IMR-90 (cell line): ENCODE measurements at regions not wholly inside any gene's neighbourhood (a gene's known extent, or its start where the extent isn't known, plus 50 kb on each side); places are given as distances from the start of the nearest gene placed in this dataset.

Experiments
- ATAC-seq: fragments of 200-7000 bp; cut with Tn5 transposase; 2 replicates; pipeline ENCODE4 v1.9.1; 2020; ENCODE audit warnings: low read depth, mild to moderate bottlenecking, moderate library complexity
- BruUV-seq: library from RNA; stranded (reverse); fragments of 400-500 nt; replicated peaks from 2 replicates; lab custom pipeline; 2021; lab: Mats Ljungman, UMichigan
- CTCF ChIA-PET: fragments of 300-600 bp; formaldehyde crosslinking; extraction: SDS; loops from one replicate; lab custom pipeline; 2021; ENCODE audit warnings: antibody characterized with exemption; lab: Yijun Ruan, JAX
- POLR2A ChIA-PET: fragments of 300-600 bp; sonication (Branson Sonifier 250); formaldehyde crosslinking; loops from one replicate; lab custom pipeline; 2022; ENCODE audit warnings: antibody characterized with exemption; ENCODE audit not compliant: unreplicated experiment; lab: Charles Lee
- DNase-seq: peaks from one replicate; pipeline ENCODE4 v3.0.0; 2013
- H2AFZ ChIP-seq: replicated peaks from 2 replicates; pipeline ENCODE3; 2013; ENCODE audit warnings: low read length, mild to moderate bottlenecking; ENCODE audit not compliant: poor library complexity
- H2AK5ac ChIP-seq: 2 replicates; pipeline ENCODE4 v1.6.1; 2013; ENCODE audit warnings: low read depth, low read length, inconsistent platforms
- H2AK9ac ChIP-seq: replicated peaks from 2 replicates; pipeline ENCODE3; 2013; ENCODE audit warnings: mild to moderate bottlenecking, low read depth, low read length, moderate library complexity; ENCODE audit not compliant: poor library complexity
- H2BK120ac ChIP-seq: 2 replicates; pipeline ENCODE4 v1.6.1; 2013; ENCODE audit warnings: low read depth, low read length, inconsistent platforms
- H2BK15ac ChIP-seq: 3 replicates; pipeline ENCODE4 v1.6.1; 2013; ENCODE audit warnings: low read depth, low read length, inconsistent platforms
- H2BK20ac ChIP-seq: 2 replicates; pipeline ENCODE4 v1.6.1; 2013; ENCODE audit warnings: low read depth, mild to moderate bottlenecking, inconsistent platforms, low read length, moderate library complexity
- H2BK5ac ChIP-seq: 2 replicates; pipeline ENCODE4 v1.6.1; 2013; ENCODE audit warnings: mild to moderate bottlenecking, low read depth, low read length, inconsistent platforms; ENCODE audit not compliant: poor library complexity, severe bottlenecking
- H3K14ac ChIP-seq: replicated peaks from 2 replicates; pipeline ENCODE4 v1.6.1; 2013; ENCODE audit warnings: low read depth, low read length, inconsistent platforms
- H3K18ac ChIP-seq: 2 replicates; pipeline ENCODE4 v1.6.1; 2013; ENCODE audit warnings: low read depth, low read length, control low read depth
- H3K23ac ChIP-seq: 2 replicates; pipeline ENCODE4 v1.6.1; 2013; ENCODE audit warnings: low read depth, low read length, inconsistent platforms
- H3K27ac ChIP-seq: 2 replicates; pipeline ENCODE4 v1.5.1; 2013; ENCODE audit warnings: mild to moderate bottlenecking, control low read depth, low read length; ENCODE audit not compliant: insufficient read depth
- H3K27me3 ChIP-seq: 2 replicates; pipeline ENCODE4 v1.6.1; 2013; ENCODE audit warnings: low read length; ENCODE audit not compliant: control insufficient read depth, insufficient read depth
- H3K36me3 ChIP-seq: 2 replicates; pipeline ENCODE4 v1.6.1; 2013; ENCODE audit warnings: low read length, mixed read lengths; ENCODE audit not compliant: control insufficient read depth, insufficient read depth
- H3K4ac ChIP-seq: 2 replicates; pipeline ENCODE4 v1.6.1; 2013; ENCODE audit warnings: low read depth, low read length, inconsistent platforms
- H3K4me1 ChIP-seq: 2 replicates; pipeline ENCODE4 v1.6.1; 2013; ENCODE audit warnings: low read length, mixed read lengths; ENCODE audit not compliant: control insufficient read depth, insufficient read depth
- H3K4me2 ChIP-seq: 2 replicates; pipeline ENCODE4 v1.6.1; 2013; ENCODE audit warnings: low read depth, mild to moderate bottlenecking, control low read depth, low read length, moderate library complexity
- H3K4me3 ChIP-seq: 2 replicates; pipeline ENCODE4 v1.5.1; 2013; ENCODE audit warnings: low read depth, mild to moderate bottlenecking, control low read depth, low read length, moderate library complexity; ENCODE audit not compliant: insufficient read depth
- H3K56ac ChIP-seq: 2 replicates; pipeline ENCODE4 v1.6.1; 2013; ENCODE audit warnings: low read length, inconsistent platforms; ENCODE audit not compliant: insufficient read depth; ENCODE audit errors: extremely low read depth
- H3K79me1 ChIP-seq, 2 experiments: 2 replicates each; pipeline ENCODE4 v1.6.1; 2013; ENCODE audit warnings: low read length in 2 of 2, inconsistent platforms in 1 of 2, low read depth in 1 of 2
- H3K9ac ChIP-seq: 2 replicates; pipeline ENCODE4 v1.6.1; 2013; ENCODE audit warnings: low read depth, low read length, control low read depth
- H3K9me1 ChIP-seq: 2 replicates; pipeline ENCODE4 v1.6.1; 2013; ENCODE audit warnings: low read length, inconsistent platforms; ENCODE audit not compliant: insufficient read depth
- H3K9me3 ChIP-seq: 2 replicates; pipeline ENCODE4 v1.6.1; 2013; ENCODE audit warnings: low read length; ENCODE audit not compliant: control insufficient read depth, insufficient read depth
- H4K20me1 ChIP-seq: 2 replicates; pipeline ENCODE4 v1.6.1; 2013; ENCODE audit warnings: low read length, inconsistent platforms; ENCODE audit not compliant: insufficient read depth
- H4K5ac ChIP-seq: 2 replicates; pipeline ENCODE4 v1.6.1; 2013; ENCODE audit warnings: mild to moderate bottlenecking, low read depth, low read length, control low read depth
- H4K8ac ChIP-seq, 2 experiments: 2 replicates each; pipeline ENCODE4 v1.6.1; 2013; ENCODE audit warnings: low read depth in 2 of 2, low read length in 2 of 2, control low read depth in 1 of 2, inconsistent platforms in 1 of 2
- H4K91ac ChIP-seq: 2 replicates; pipeline ENCODE4 v1.6.1; 2013; ENCODE audit warnings: low read depth, low read length, inconsistent platforms; ENCODE audit not compliant: insufficient read depth
- CEBPB ChIP-seq: IDR thresholded peaks from 2 replicates; pipeline ENCODE4 v1.6.1; 2012; ENCODE audit warnings: low read depth, low read length, improper control_type of control experiment
- FOS ChIP-seq: fragments of 150-350 bp; IDR thresholded peaks from 2 replicates; pipeline ENCODE4 v1.6.1; 2016; ENCODE audit warnings: low read depth, low read length
- MAFK ChIP-seq: IDR thresholded peaks from 2 replicates; pipeline ENCODE4 v1.6.1; 2012; ENCODE audit warnings: low read depth, low read length, improper control_type of control experiment
- MAZ ChIP-seq: IDR thresholded peaks from 2 replicates; pipeline ENCODE4 v1.6.1; 2012; ENCODE audit warnings: low read depth, mild to moderate bottlenecking, low read length, improper control_type of control experiment, moderate library complexity, borderline replicate concordance
- MXI1 ChIP-seq: IDR thresholded peaks from 2 replicates; pipeline ENCODE4 v1.6.1; 2012; ENCODE audit warnings: low read depth, mild to moderate bottlenecking, low read length, moderate library complexity, borderline replicate concordance
- POLR2A ChIP-seq: IDR thresholded peaks from 2 replicates; pipeline ENCODE4 v1.6.1; 2012; ENCODE audit warnings: mild to moderate bottlenecking, low read depth, low read length
- RCOR1 ChIP-seq: IDR thresholded peaks from 2 replicates; pipeline ENCODE4 v1.6.1; 2012; ENCODE audit warnings: mild to moderate bottlenecking, low read length, improper control_type of control experiment; ENCODE audit not compliant: insufficient replicate concordance
- WGBS, 2 experiments: methylation state at CpG; one replicate each; pipeline versions ENCODE4 v1.1.5 to v1.1.7; 2013; ENCODE audit warnings: missing lambda C conversion rate in 2 of 2; ENCODE audit not compliant: insufficient read length in 1 of 2; ENCODE audit errors: extremely low coverage in 2 of 2; 5-methylcytosine and 5-hydroxymethylcytosine counted together
- dilution Hi-C: fragments of 300-500 bp; cut with HindIII; formaldehyde crosslinking; loops from one replicate; pipeline ENCODE4 v1.14.3; 2018; ENCODE audit warnings: low sequenced_read_pairs; ENCODE audit not compliant: unreplicated experiment
- in situ Hi-C: fragments of 300-500 bp; cut with MboI; formaldehyde crosslinking; loops from 3 replicates; pipeline ENCODE4 v1.14.3; 2019; ENCODE audit warnings: low sequenced_read_pairs, inconsistent platforms, mixed read lengths
- intact Hi-C: fragments of 100-400 bp; cut with micrococcal nuclease; formaldehyde crosslinking; loops from 2 replicates; pipeline ENCODE4 v1.10.0; 2022

GRCh38 chr13:60679928-60680694, 283.1 kb downstream of the TDRD3 start:
- H4K20me1 ChIP-seq: no peaks in the 10 kb centered on the region
- TF ChIP-seq CEBPB (no peak), FOS (no peak), RCOR1 (no peak), POLR2A (no peak), MXI1 (no peak), MAFK (no peak), MAZ (no peak)
- H4K5ac ChIP-seq: no peak overlapping the region
- H3K27ac ChIP-seq: no peak overlapping the region
- BruUV-seq: no TSS peak
- intact Hi-C loops (no loop called here), dilution Hi-C loops (no loop called here), in situ Hi-C loops (no loop called here)
- H3K14ac ChIP-seq: no peak overlapping the region
- no peak overlapping the region for H3K4me2 ChIP-seq
- POLR2A ChIA-PET: no interaction called here
- no CpG with 5 or more reads among the region's 5 CpGs for WGBS, 2 experiments
- no peaks in the 10 kb centered on the region for H3K27me3 ChIP-seq
- H2AK5ac ChIP-seq: no peak overlapping the region
- no peak overlapping the region for H3K4ac ChIP-seq
- H2BK120ac ChIP-seq: no peak overlapping the region
- H3K9ac ChIP-seq: no peak overlapping the region
- H2AFZ ChIP-seq: no peak overlapping the region
- ATAC-seq: no peak
- no peak overlapping the region for H3K18ac ChIP-seq
- DNase-seq: no peak
- H2BK20ac ChIP-seq: no peak overlapping the region
- no peak overlapping the region for H3K4me3 ChIP-seq
- CTCF ChIA-PET: no interaction called here
- H3K9me3 ChIP-seq: no peaks in the 10 kb centered on the region
- no peaks in the 10 kb centered on the region for H3K9me1 ChIP-seq
- no peak overlapping the region for H3K56ac ChIP-seq
- H2BK5ac ChIP-seq: no peak overlapping the region
- no peaks in the 10 kb centered on the region for H3K79me1 ChIP-seq
- no peak overlapping the region for H2AK9ac ChIP-seq
- H2BK15ac ChIP-seq: no peak overlapping the region
- H3K36me3 ChIP-seq: no peaks in the 10 kb centered on the region
- H3K23ac ChIP-seq: no peak overlapping the region
- no peak overlapping the region for H4K91ac ChIP-seq
- no peaks in the 10 kb centered on the region for H3K4me1 ChIP-seq
- H4K8ac ChIP-seq: no peak overlapping the region
